Cardiac muscle cell (in vitro differentiated cells and primary cell): ENCODE measurements at regions not wholly inside any gene's neighbourhood (a gene's known extent, or its start where the extent isn't known, plus 50 kb on each side); places are given as distances from the start of the nearest gene placed in this dataset.

Experiments
- DNase-seq, 2 donors: peaks; one replicate each; pipeline versions ENCODE4 v3.0.0 to v3.0.0-alpha.2; 2010 to 2017; ENCODE audit warnings: low read depth in 1 of 2, low spot score in 1 of 2
- H3K27ac ChIP-seq: fragments of 200-600 bp; sonication (generic); 2 replicates; pipeline ENCODE4 v1.5.1; 2016
- H3K27me3 ChIP-seq: fragments of 200-600 bp; sonication (generic); 2 replicates; pipeline ENCODE4 v1.6.0; 2016; ENCODE audit warnings: control low read depth
- H3K36me3 ChIP-seq: fragments of 200-600 bp; sonication (generic); 2 replicates; pipeline ENCODE4 v1.5.1; 2016; ENCODE audit warnings: control low read depth
- H3K4me1 ChIP-seq: fragments of 200-600 bp; sonication (generic); 2 replicates; pipeline ENCODE4 v1.8.1; 2017; ENCODE audit warnings: low read depth, mild to moderate bottlenecking, mixed run types
- H3K4me3 ChIP-seq: fragments of 200-600 bp; sonication (generic); 2 replicates; pipeline ENCODE4 v1.5.1; 2016; ENCODE audit warnings: mild to moderate bottlenecking
- H3K9me3 ChIP-seq: fragments of 200-600 bp; sonication (generic); 2 replicates; pipeline ENCODE4 v1.5.1; 2017; ENCODE audit warnings: low read depth, mild to moderate bottlenecking, control low read depth
- CTCF ChIP-seq: IDR thresholded peaks from 2 replicates; pipeline ENCODE4 v1.5.1; 2012; ENCODE audit warnings: low read depth, mild to moderate bottlenecking, low read length

GRCh38 chr10:117790179-117790578 lies 247.6 kb downstream of the EMX2 start:
- no peaks in the 10 kb centered on the region for H3K9me3 ChIP-seq
- no peaks in the 10 kb centered on the region for H3K36me3 ChIP-seq
- no peak overlapping the region for H3K27ac ChIP-seq
- no peak for DNase-seq
- no peaks in the 10 kb centered on the region for H3K4me1 ChIP-seq
- H3K27me3 ChIP-seq, result peaks cover 59% of the 10 kb centered on the region
- TF ChIP-seq CTCF, result no peak
- no peak overlapping the region for H3K4me3 ChIP-seq

DNA sequence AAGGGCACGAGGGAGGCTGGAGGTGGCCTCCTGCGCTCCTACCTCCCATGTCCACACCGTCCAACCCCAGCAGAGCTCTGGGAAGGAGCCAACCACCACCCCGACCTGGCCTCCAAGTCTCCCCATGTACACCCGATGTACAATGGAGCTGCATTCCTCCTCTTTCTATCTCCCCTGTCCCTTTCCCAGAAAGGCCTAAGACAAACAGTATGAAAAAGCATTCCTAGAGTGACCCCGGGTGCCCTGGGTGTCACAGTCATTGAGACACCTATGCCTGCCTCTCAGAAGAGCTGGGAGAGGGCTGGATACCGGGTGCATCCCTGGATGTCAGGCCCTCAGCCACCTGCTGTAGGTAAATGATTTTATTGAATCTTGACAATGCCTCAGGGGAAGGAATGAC lies 248.1 kb downstream of the EMX2 start:
- H3K36me3 ChIP-seq, result no peaks in the 10 kb centered on the region
- no peak for TF ChIP-seq CTCF
- no peaks in the 10 kb centered on the region for H3K4me1 ChIP-seq
- peaks cover 61% of the 10 kb centered on the region for H3K27me3 ChIP-seq
- no peak overlapping the region for H3K27ac ChIP-seq
- no peak for DNase-seq
- no peak overlapping the region for H3K4me3 ChIP-seq
- H3K9me3 ChIP-seq, result no peaks in the 10 kb centered on the region

- no peak overlapping the region for H3K27ac ChIP-seq
- TF ChIP-seq CTCF, result no peak
- no peak for DNase-seq
Measured at GRCh38 chr10:117792214-117792613, 249.7 kb downstream of the EMX2 start.

DNA sequence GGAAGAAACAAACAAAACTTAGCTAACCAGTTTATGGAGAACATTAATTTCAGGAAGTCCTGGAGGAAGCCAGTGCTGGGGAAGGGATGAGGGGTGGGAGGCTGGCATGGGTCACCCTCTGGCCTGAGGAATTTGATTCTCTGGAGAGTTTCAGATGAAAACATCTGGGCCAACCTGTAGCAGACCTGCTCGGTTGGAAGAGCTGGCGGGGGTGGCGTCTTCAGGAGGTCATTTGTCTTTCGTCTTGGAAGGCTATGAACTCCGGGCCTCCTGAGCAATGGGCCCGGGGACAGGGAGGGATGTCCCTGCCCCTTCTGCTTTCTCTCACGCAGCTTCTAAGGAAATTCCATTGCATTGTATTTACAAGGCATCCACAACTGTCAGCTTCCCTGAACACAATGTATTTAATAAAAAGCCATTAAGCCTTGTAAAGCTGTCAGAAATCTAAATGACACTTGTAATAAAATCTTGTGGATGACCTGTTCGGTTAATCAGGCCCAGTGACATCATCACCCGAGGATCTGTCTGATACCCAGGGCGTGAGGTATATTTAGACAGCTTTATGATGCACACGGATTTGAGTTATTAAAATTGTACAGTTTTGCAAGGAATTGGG lies 250.5 kb downstream of the RAB11FIP2 start:
- H3K36me3 ChIP-seq, result no peaks in the 10 kb centered on the region
- TF ChIP-seq CTCF, result no peak
- H3K4me3 ChIP-seq, result no peak overlapping the region
- H3K27me3 ChIP-seq, result peaks cover 57% of the 10 kb centered on the region
- H3K9me3 ChIP-seq, result no peaks in the 10 kb centered on the region
- H3K4me1 ChIP-seq, result no peaks in the 10 kb centered on the region
- H3K27ac ChIP-seq, result no peak overlapping the region
- DNase-seq, result no peak

More at GRCh38 chr10:117792214-117792613, 249.7 kb downstream of the EMX2 start:
- no peaks in the 10 kb centered on the region for H3K36me3 ChIP-seq
- H3K27me3 ChIP-seq, result peaks cover 69% of the 10 kb centered on the region
- no peaks in the 10 kb centered on the region for H3K4me1 ChIP-seq
- no peak overlapping the region for H3K4me3 ChIP-seq
- H3K9me3 ChIP-seq, result no peaks in the 10 kb centered on the region

- Histone ChIP-seq H3K36me3 (no peaks in the 10 kb centered on the region), H3K9me3 (no peaks in the 10 kb centered on the region), H3K4me3 (no peak overlapping the region), H3K27me3 (peaks cover 63% of the 10 kb centered on the region), H3K4me1 (no peaks in the 10 kb centered on the region), H3K27ac (no peak overlapping the region)
- DNase-seq, result no peak
- TF ChIP-seq CTCF, result no peak
Measured at GRCh38 chr10:117797296-117797695, 249.4 kb downstream of the RAB11FIP2 start.
